HCT116 (cell line): ENCODE measurements at regions not wholly inside any gene's neighbourhood (a gene's known extent, or its start where the extent isn't known, plus 50 kb on each side); places are given as distances from the start of the nearest gene placed in this dataset.

ENCODE experiments used
- CEBPB ChIP-seq: IDR thresholded peaks from 2 replicates; pipeline ENCODE4 v1.6.1; 2012; ENCODE audit warnings: low read depth
- CTCF ChIP-seq, 3 experiments: fragments of 200-600 bp in 1 of 3; sonication (generic) in 1 of 3; IDR thresholded peaks in 2 of 3; conservative IDR thresholded peaks in 1 of 3; 2 replicates each; pipeline ENCODE4 v1.5.1; 2012 to 2017; ENCODE audit warnings: low read depth in 2 of 3, low read length in 2 of 3, antibody characterized with exemption in 1 of 3, borderline replicate concordance in 1 of 3, control low read depth in 1 of 3, mild to moderate bottlenecking in 1 of 3, mixed read lengths in 1 of 3, mixed run types in 1 of 3, moderate library complexity in 1 of 3; ENCODE audit not compliant: insufficient read depth in 1 of 3
- POLR2A ChIP-seq: IDR thresholded peaks from 2 replicates; pipeline ENCODE4 v1.7.0; 2011; ENCODE audit warnings: borderline replicate concordance; ENCODE audit not compliant: insufficient read depth, insufficient read length; ENCODE audit errors: extremely low read depth
- POLR2AphosphoS5 ChIP-seq: IDR thresholded peaks from 2 replicates; pipeline ENCODE4 v1.6.1; 2011; ENCODE audit warnings: mild to moderate bottlenecking, low read depth, low read length, moderate library complexity
- SIN3A ChIP-seq: IDR thresholded peaks from 2 replicates; pipeline ENCODE4 v1.6.1; 2012; ENCODE audit warnings: low read depth
- TCF7L2 ChIP-seq: IDR thresholded peaks from 2 replicates; pipeline ENCODE4 v1.7.0; 2011; ENCODE audit warnings: borderline replicate concordance, inconsistent platforms; ENCODE audit not compliant: insufficient read depth, insufficient read length; ENCODE audit errors: extremely low read depth
- YY1 ChIP-seq: IDR thresholded peaks from 2 replicates; pipeline ENCODE4 v1.6.1; 2011; ENCODE audit warnings: low read length, low read depth, moderate library complexity, mild to moderate bottlenecking; ENCODE audit not compliant: insufficient replicate concordance; ENCODE audit errors: extremely low read depth

GRCh38 chr12:131617596-131618302 is 93.1 kb upstream of the SFSWAP start:
- no peak for TF ChIP-seq CTCF (IDR thresholded peaks at IDR 0.05 in 2 of 3, conservative IDR thresholded peaks at IDR 0.05 in 1 of 3; ENCODE audit: borderline replicate concordance in 1 of 3, insufficient read depth in 1 of 3, low read depth in 2 of 3, low read length in 2 of 3)
- no peak for TF ChIP-seq CEBPB
- no peak for TF ChIP-seq YY1
- no peak for TF ChIP-seq POLR2AphosphoS5
- no peak for TF ChIP-seq SIN3A
- TF ChIP-seq POLR2A = no peak
- no peak for TF ChIP-seq TCF7L2
